Activated naive CD4-positive, alpha-beta T cell treated with anti-CD3 and anti-CD28 coated beads for 36 hours (primary cell): ENCODE measurements at regions not wholly inside any gene's neighbourhood (a gene's known extent, or its start where the extent isn't known, plus 50 kb on each side); places are given as distances from the start of the nearest gene placed in this dataset.

Source experiments
- CTCF ChIA-PET: fragments of 350-600 bp; sonication (Branson Sonifier 250); formaldehyde crosslinking; loops from one replicate; lab custom pipeline; 2021; ENCODE audit warnings: antibody characterized with exemption; lab: Charles Lee
- DNase-seq: peaks from one replicate; pipeline ENCODE4 v3.0.0-alpha.2; 2020
- H3K27ac Mint-ChIP-seq: one replicate; pipeline ENCODE4 v1.8.0; 2021; ENCODE audit warnings: mild to moderate bottlenecking, mixed read lengths
- H3K27me3 Mint-ChIP-seq: one replicate; pipeline ENCODE4 v1.8.0; 2021; ENCODE audit warnings: low read depth, mixed read lengths
- H3K36me3 Mint-ChIP-seq: one replicate; pipeline ENCODE4 v1.8.0; 2021; ENCODE audit warnings: low read depth, mixed read lengths
- H3K4me1 Mint-ChIP-seq: one replicate; pipeline ENCODE4 v1.8.0; 2021; ENCODE audit warnings: low read depth, mixed read lengths
- H3K4me3 Mint-ChIP-seq: one replicate; pipeline ENCODE4 v1.8.0; 2021; ENCODE audit warnings: mild to moderate bottlenecking, moderate library complexity, mixed read lengths
- H3K9me3 Mint-ChIP-seq: one replicate; pipeline ENCODE4 v1.8.0; 2021; ENCODE audit warnings: mixed read lengths
- intact Hi-C: fragments of 100-400 bp; cut with micrococcal nuclease; formaldehyde crosslinking; loops from one replicate; pipeline ENCODE4 v1.15.1; 2023

- intact Hi-C loops = no loop called here
- Mint-ChIP-seq H3K9me3 (no peaks in the 10 kb centered on the region), H3K27me3 (no peaks in the 10 kb centered on the region), H3K36me3 (no peaks in the 10 kb centered on the region), H3K4me3 (no peak overlapping the region), H3K4me1 (no peaks in the 10 kb centered on the region), H3K27ac (no peak overlapping the region)
- DNase-seq = no peak
- CTCF ChIA-PET = interaction anchor here (1.2 to 1.5 kb wide), 2 partner anchors 29 to 39 kb away, joined by 3 to 5 read pairs; a partner anchor contains a TSS
These were observed 61.1 kb upstream of the SLC66A3 start for GRCh38 chr2:11094021-11094810.

- CTCF ChIA-PET = no interaction called here
- Mint-ChIP-seq H3K4me3 (no peak overlapping the region), H3K9me3 (no peaks in the 10 kb centered on the region)
These were observed 58.7 kb upstream of the SLC66A3 start for GRCh38 chr2:11096591-11096990.

GRCh38 chr2:11097038-11097720, 58.1 kb upstream of the SLC66A3 start:
- no peak for DNase-seq
- CTCF ChIA-PET = no interaction called here
- Mint-ChIP-seq H3K36me3 (no peaks in the 10 kb centered on the region), H3K9me3 (no peaks in the 10 kb centered on the region), H3K27me3 (no peaks in the 10 kb centered on the region), H3K4me1 (no peaks in the 10 kb centered on the region), H3K27ac (no peak overlapping the region), H3K4me3 (no peak overlapping the region)
- intact Hi-C loops = no loop called here

More at GRCh38 chr2:11096591-11096990, 58.7 kb upstream of the SLC66A3 start:
- H3K36me3 Mint-ChIP-seq = no peaks in the 10 kb centered on the region
- H3K27me3 Mint-ChIP-seq = no peaks in the 10 kb centered on the region
- intact Hi-C loops = no loop called here
- DNase-seq = no peak
- no peaks in the 10 kb centered on the region for H3K4me1 Mint-ChIP-seq
- H3K27ac Mint-ChIP-seq = no peak overlapping the region

- H3K27ac Mint-ChIP-seq = no peak overlapping the region
These were observed 57.3 kb upstream of the SLC66A3 start for GRCh38 chr2:11097854-11098387.

GRCh38 chr2:11099122-11100065, 55.9 kb upstream of the SLC66A3 start:
- Mint-ChIP-seq H3K36me3 (no peaks in the 10 kb centered on the region), H3K4me1 (peaks cover 6% of the 10 kb centered on the region), H3K9me3 (no peaks in the 10 kb centered on the region), H3K4me3 (no peak overlapping the region), H3K27me3 (no peaks in the 10 kb centered on the region), H3K27ac (no peak overlapping the region)
- CTCF ChIA-PET = no interaction called here
- intact Hi-C loops = no loop called here
- no peak for DNase-seq

More at GRCh38 chr2:11097854-11098387, 57.3 kb upstream of the SLC66A3 start:
- CTCF ChIA-PET = no interaction called here
- Mint-ChIP-seq H3K4me1 (no peaks in the 10 kb centered on the region), H3K4me3 (no peak overlapping the region), H3K36me3 (no peaks in the 10 kb centered on the region), H3K27me3 (no peaks in the 10 kb centered on the region), H3K9me3 (no peaks in the 10 kb centered on the region)
- intact Hi-C loops = no loop called here
- no peak for DNase-seq

- Mint-ChIP-seq H3K4me1 (peaks cover 8% of the 10 kb centered on the region), H3K27ac (no peak overlapping the region), H3K4me3 (no peak overlapping the region), H3K36me3 (no peaks in the 10 kb centered on the region), H3K9me3 (no peaks in the 10 kb centered on the region), H3K27me3 (no peaks in the 10 kb centered on the region)
- CTCF ChIA-PET = no interaction called here
- DNase-seq = no peak
- intact Hi-C loops = no loop called here
These were observed 55.1 kb upstream of the SLC66A3 start for GRCh38 chr2:11100130-11100529.

GRCh38 chr2:11100976-11101375, 54.3 kb upstream of the SLC66A3 start:
- intact Hi-C loops = no loop called here

GRCh38 chr2:11101430-11101829, 53.8 kb upstream of the SLC66A3 start:
- no peak overlapping the region for H3K27ac Mint-ChIP-seq
- no peaks in the 10 kb centered on the region for H3K9me3 Mint-ChIP-seq
- H3K4me1 Mint-ChIP-seq = peaks cover 11% of the 10 kb centered on the region
- CTCF ChIA-PET = no interaction called here
- intact Hi-C loops = no loop called here
- DNase-seq = no peak
- H3K27me3 Mint-ChIP-seq = no peaks in the 10 kb centered on the region
- H3K4me3 Mint-ChIP-seq = no peak overlapping the region
- H3K36me3 Mint-ChIP-seq = no peaks in the 10 kb centered on the region

More at GRCh38 chr2:11100976-11101375, 54.3 kb upstream of the SLC66A3 start:
- CTCF ChIA-PET = no interaction called here
- no peak for DNase-seq
- peaks cover 10% of the 10 kb centered on the region for H3K4me1 Mint-ChIP-seq
- no peaks in the 10 kb centered on the region for H3K27me3 Mint-ChIP-seq
- H3K36me3 Mint-ChIP-seq = no peaks in the 10 kb centered on the region
- no peaks in the 10 kb centered on the region for H3K9me3 Mint-ChIP-seq
- no peak overlapping the region for H3K4me3 Mint-ChIP-seq
- H3K27ac Mint-ChIP-seq = no peak overlapping the region

- intact Hi-C loops = no loop called here
- H3K4me1 Mint-ChIP-seq = peaks cover 11% of the 10 kb centered on the region
- CTCF ChIA-PET = interaction anchor here (1.1 to 2.1 kb wide), 2 partner anchors 22 to 267 kb away, joined by 3 to 5 read pairs; no protein-coding TSS in a partner anchor
- H3K27ac Mint-ChIP-seq = no peak overlapping the region
- no peaks in the 10 kb centered on the region for H3K27me3 Mint-ChIP-seq
- H3K36me3 Mint-ChIP-seq = no peaks in the 10 kb centered on the region
- no peaks in the 10 kb centered on the region for H3K9me3 Mint-ChIP-seq
- no peak for DNase-seq
- H3K4me3 Mint-ChIP-seq = no peak overlapping the region
These were observed 52.8 kb upstream of the SLC66A3 start for GRCh38 chr2:11102466-11102865.

GRCh38 chr2:11102956-11103860, 52.1 kb upstream of the SLC66A3 start:
- DNase-seq = no peak
- no peaks in the 10 kb centered on the region for H3K9me3 Mint-ChIP-seq
- CTCF ChIA-PET = interaction anchor here (1.1 to 2.1 kb wide), 3 partner anchors 21 to 481 kb away, joined by 3 to 5 read pairs (median 3); no protein-coding TSS in a partner anchor
- intact Hi-C loops = no loop called here
- no peak overlapping the region for H3K4me3 Mint-ChIP-seq
- H3K36me3 Mint-ChIP-seq = no peaks in the 10 kb centered on the region
- no peaks in the 10 kb centered on the region for H3K27me3 Mint-ChIP-seq
- peaks cover 11% of the 10 kb centered on the region for H3K4me1 Mint-ChIP-seq
- H3K27ac Mint-ChIP-seq = no peak overlapping the region
